Cardiac muscle cell (in vitro differentiated cells and primary cell): ENCODE measurements at regions not wholly inside any gene's neighbourhood (a gene's known extent, or its start where the extent isn't known, plus 50 kb on each side); places are given as distances from the start of the nearest gene placed in this dataset.

ENCODE experiments used
- DNase-seq, 2 donors: peaks; one replicate each; pipeline versions ENCODE4 v3.0.0 to v3.0.0-alpha.2; 2010 to 2017; ENCODE audit warnings: low read depth in 1 of 2, low spot score in 1 of 2
- H3K27ac ChIP-seq: fragments of 200-600 bp; sonication (generic); 2 replicates; pipeline ENCODE4 v1.5.1; 2016
- H3K27me3 ChIP-seq: fragments of 200-600 bp; sonication (generic); 2 replicates; pipeline ENCODE4 v1.6.0; 2016; ENCODE audit warnings: control low read depth
- H3K36me3 ChIP-seq: fragments of 200-600 bp; sonication (generic); 2 replicates; pipeline ENCODE4 v1.5.1; 2016; ENCODE audit warnings: control low read depth
- H3K4me1 ChIP-seq: fragments of 200-600 bp; sonication (generic); 2 replicates; pipeline ENCODE4 v1.8.1; 2017; ENCODE audit warnings: low read depth, mild to moderate bottlenecking, mixed run types
- H3K4me3 ChIP-seq: fragments of 200-600 bp; sonication (generic); 2 replicates; pipeline ENCODE4 v1.5.1; 2016; ENCODE audit warnings: mild to moderate bottlenecking
- H3K9me3 ChIP-seq: fragments of 200-600 bp; sonication (generic); 2 replicates; pipeline ENCODE4 v1.5.1; 2017; ENCODE audit warnings: low read depth, mild to moderate bottlenecking, control low read depth
- CTCF ChIP-seq: IDR thresholded peaks from 2 replicates; pipeline ENCODE4 v1.5.1; 2012; ENCODE audit warnings: low read depth, mild to moderate bottlenecking, low read length

- no peaks in the 10 kb centered on the region for H3K36me3 ChIP-seq
- no peak overlapping the region for H3K27ac ChIP-seq
- H3K4me3 ChIP-seq, result no peak overlapping the region
- no peak for TF ChIP-seq CTCF
- no peaks in the 10 kb centered on the region for H3K4me1 ChIP-seq
- no peaks in the 10 kb centered on the region for H3K27me3 ChIP-seq
- DNase-seq, result no peak
- no peaks in the 10 kb centered on the region for H3K9me3 ChIP-seq
Observed at GRCh38 chr3:106930086-106930485, 447.2 kb upstream of the CCDC54 start.

- Histone ChIP-seq H3K9me3 (no peaks in the 10 kb centered on the region), H3K27me3 (no peaks in the 10 kb centered on the region), H3K4me1 (no peaks in the 10 kb centered on the region), H3K36me3 (no peaks in the 10 kb centered on the region), H3K4me3 (no peak overlapping the region), H3K27ac (no peak overlapping the region)
- no peak for DNase-seq
- TF ChIP-seq CTCF, result no peak
Observed at GRCh38 chr3:106931904-106932303, 445.3 kb upstream of the CCDC54 start.

- Histone ChIP-seq H3K4me3 (no peak overlapping the region), H3K27ac (no peak overlapping the region), H3K4me1 (no peaks in the 10 kb centered on the region), H3K27me3 (no peaks in the 10 kb centered on the region), H3K36me3 (no peaks in the 10 kb centered on the region), H3K9me3 (no peaks in the 10 kb centered on the region)
- DNase-seq, result no peak
- TF ChIP-seq CTCF, result no peak
Observed at GRCh38 chr3:106936337-106936736, 440.9 kb upstream of the CCDC54 start.

GRCh38 chr3:106942051-106942450 lies 435.2 kb upstream of the CCDC54 start:
- TF ChIP-seq CTCF, result no peak
- no peak for DNase-seq

GRCh38 chr3:106943071-106943470 lies 434.2 kb upstream of the CCDC54 start:
- Histone ChIP-seq H3K4me3 (no peak overlapping the region), H3K27ac (no peak overlapping the region), H3K36me3 (no peaks in the 10 kb centered on the region), H3K4me1 (no peaks in the 10 kb centered on the region), H3K9me3 (no peaks in the 10 kb centered on the region), H3K27me3 (no peaks in the 10 kb centered on the region)
- DNase-seq, result peak in 1 of 2 donors; percentile 33
- no peak for TF ChIP-seq CTCF

More at GRCh38 chr3:106942051-106942450, 435.2 kb upstream of the CCDC54 start:
- H3K36me3 ChIP-seq, result no peaks in the 10 kb centered on the region
- no peak overlapping the region for H3K4me3 ChIP-seq
- H3K4me1 ChIP-seq, result no peaks in the 10 kb centered on the region
- H3K27me3 ChIP-seq, result no peaks in the 10 kb centered on the region
- H3K27ac ChIP-seq, result no peak overlapping the region
- no peaks in the 10 kb centered on the region for H3K9me3 ChIP-seq

- DNase-seq, result peak in 1 of 2 donors; percentile 58
- Histone ChIP-seq H3K27ac (no peak overlapping the region), H3K9me3 (no peaks in the 10 kb centered on the region), H3K4me3 (no peak overlapping the region), H3K27me3 (no peaks in the 10 kb centered on the region), H3K36me3 (no peaks in the 10 kb centered on the region), H3K4me1 (no peaks in the 10 kb centered on the region)
- no peak for TF ChIP-seq CTCF
Observed at GRCh38 chr3:106945435-106945834, 431.8 kb upstream of the CCDC54 start.
